HG03432 (cell line): ENCODE measurements at regions not wholly inside any gene's neighbourhood (a gene's known extent, or its start where the extent isn't known, plus 50 kb on each side); places are given as distances from the start of the nearest gene placed in this dataset.

Experiments used
- ATAC-seq: cut with Tn5 transposase; IDR thresholded peaks from one replicate; pipeline ENCODE4 v1.9.1; 2021; ENCODE audit warnings: mild to moderate bottlenecking, moderate library complexity; ENCODE audit not compliant: unreplicated experiment

DNA sequence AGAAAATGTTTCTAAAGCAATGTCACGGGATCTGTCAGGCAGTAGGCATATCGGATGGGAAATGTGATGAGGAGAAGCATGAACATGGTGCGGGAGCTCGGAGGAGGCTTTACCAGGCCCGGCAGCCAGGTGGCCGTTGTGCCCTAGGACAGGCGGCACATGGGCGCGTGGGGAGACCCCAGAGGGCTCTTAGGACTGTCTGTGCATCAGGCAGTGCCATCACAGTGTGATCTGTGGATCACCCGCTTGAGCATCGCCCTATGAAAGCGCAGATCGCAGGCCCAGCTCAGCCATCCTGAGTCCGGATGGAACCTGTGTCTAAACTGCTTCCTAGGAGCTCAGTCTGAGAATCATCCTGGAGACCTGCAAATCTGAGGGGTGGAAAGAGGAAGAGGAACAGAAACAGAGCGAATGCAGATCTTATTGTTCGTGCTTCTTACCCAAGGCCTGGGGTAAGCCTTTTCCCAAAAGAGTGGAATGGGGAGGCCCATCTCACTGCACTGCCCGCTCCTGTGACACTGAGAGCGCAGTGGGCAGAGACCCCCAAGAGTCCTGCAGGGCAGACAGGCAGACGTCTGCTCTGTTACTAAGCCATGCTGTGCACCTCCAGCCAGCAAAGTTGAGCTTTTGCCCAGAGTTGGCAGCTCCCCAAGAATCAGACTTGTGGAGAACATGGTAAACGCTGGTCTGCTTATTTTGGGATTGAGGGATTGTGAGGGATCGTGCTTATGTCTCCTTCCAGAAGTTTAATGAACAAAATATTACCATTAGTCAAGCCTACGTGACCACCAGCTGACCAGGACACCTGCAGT lies 251.0 kb downstream of the RHOU start:
- ATAC-seq: no peak

DNA sequence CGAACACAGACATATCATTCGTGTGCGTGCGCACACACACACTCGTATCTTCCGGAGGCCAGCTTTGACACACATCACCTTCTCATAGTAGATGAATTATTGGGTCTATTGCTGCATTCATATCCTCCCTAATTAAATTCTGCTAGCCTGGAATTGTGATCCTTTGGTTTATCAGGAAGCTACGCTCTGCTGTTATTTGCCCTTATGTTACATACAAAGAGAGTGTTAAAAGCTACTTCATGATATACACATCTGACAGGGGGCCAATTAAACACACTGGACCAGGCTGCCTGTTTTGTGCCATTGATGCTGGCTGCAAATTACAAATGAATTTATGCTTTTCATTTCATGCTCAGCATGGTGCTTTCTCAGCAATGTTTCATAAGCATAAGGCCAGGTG lies 252.0 kb downstream of the RHOU start:
- ATAC-seq: no peak

GRCh38 chr1:228987736-228988506 lies 252.6 kb downstream of the RHOU start:
- no peak for ATAC-seq

DNA sequence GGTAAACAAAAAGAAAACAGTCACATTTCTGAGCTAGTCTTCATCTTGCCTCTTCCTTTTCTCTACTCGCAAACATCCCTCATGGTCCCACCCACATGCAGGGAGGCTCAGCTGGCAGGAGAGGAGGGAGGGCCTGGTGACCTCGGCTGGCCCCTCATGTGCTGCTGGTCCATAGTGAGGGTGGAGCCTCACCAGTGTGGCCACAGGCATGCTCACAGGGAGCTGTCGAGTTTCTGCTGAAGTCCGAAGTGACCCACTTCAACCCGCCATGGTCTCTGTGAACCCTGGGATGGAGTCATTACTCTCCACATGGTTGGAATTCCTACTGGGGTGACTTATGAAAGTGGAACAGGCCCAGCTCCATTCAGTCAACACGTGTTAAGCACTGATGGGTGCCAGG lies 253.4 kb downstream of the RHOU start:
- ATAC-seq: no peak

DNA sequence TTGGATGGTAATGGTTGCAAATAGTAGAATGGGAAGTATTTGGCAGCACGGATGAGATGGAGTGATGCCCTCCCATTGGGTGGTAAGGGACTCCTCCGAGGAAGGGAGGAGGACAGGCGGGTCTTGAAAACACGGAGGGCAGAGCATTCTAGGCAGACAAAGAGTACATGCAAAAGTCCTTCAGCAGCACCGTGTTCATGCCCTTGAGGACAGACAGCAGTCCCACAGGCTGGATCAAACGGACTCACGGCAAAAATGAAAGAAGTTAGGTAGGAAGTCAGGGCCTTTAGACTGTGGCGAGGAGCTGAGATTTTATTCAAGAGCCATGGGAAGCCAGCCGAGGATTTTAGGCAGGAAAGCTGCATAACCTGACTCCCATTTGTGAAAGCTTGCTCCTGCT lies 253.9 kb downstream of the RHOU start:
- no peak for ATAC-seq

- no peak for ATAC-seq
Observed at GRCh38 chr1:228989676-228989991, 254.4 kb downstream of the RHOU start.

GRCh38 chr1:228989992-228990827 lies 254.9 kb downstream of the RHOU start:
- ATAC-seq: no peak

GRCh38 chr1:228990906-228991569 lies 255.8 kb downstream of the RHOU start:
- no peak for ATAC-seq

GRCh38 chr1:228992044-228992443 lies 256.8 kb downstream of the RHOU start:
- no peak for ATAC-seq

DNA sequence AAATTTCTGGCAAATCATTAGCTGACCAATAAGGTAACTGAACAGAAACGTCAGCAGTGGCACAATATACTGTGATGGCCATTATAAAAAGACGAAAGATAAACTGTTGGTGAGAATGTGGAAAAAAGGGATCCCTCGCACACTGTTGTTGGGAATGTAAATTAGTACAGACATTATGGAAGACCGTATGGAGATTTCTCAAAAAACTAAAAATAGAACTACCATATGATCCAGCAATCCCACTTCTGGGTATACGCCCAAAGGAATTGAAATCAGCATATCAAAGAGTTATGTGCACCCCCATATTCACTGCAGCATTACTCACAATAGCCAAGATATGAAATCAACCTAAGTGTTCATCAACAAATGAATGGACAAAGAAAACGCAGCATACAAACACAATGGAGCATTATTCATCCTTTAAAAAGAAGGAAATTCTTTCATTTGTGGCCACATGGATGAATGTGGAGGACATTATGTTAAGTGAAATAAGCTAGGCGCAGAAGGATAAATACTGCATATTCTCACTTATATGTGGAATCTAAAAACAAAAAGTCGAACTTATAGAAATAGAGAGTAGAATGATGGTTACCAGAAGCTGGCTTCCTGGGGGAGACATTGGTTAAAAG lies 257.7 kb downstream of the RHOU start:
- ATAC-seq: no peak

DNA sequence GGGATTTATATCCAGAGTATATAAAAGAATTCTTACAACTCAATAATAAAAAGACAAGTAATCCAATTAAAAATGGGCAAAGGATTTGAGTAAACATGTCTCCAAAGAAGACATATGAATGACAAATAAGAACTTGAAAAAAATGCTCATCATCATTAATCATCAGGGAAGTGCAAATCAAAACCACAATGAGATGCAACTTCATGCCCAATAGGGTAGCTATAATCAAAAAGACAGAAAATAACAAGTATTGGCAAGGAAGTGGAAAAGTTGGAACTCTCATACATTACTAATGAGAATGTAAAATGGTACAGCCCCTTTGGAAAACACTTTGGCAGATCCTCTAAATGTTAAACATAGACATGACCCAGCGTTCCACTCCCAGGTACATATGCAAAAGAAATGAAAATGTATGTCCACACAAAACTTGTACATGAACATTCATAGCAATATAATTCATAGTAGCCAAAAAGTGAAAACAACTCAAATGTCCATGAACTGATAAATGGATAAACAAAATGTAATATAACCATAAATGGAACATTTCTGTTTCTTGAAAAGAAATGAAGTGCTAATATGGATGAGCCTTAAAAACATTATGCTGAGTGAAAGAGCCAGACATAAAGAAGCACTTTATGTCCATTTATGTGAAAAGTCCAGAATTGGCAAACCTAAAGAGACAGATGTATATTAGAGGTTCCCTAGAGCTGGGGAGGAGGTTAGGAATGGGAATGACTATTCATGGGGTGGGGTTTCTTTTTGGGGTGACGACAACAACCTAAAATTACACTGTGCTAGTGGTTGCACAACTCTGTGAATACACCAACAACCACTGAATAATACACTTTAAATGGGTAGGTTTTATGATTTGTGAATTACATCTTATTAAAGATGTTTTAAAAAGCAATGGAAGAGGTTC lies 259.7 kb downstream of the RHOU start:
- no peak for ATAC-seq

DNA sequence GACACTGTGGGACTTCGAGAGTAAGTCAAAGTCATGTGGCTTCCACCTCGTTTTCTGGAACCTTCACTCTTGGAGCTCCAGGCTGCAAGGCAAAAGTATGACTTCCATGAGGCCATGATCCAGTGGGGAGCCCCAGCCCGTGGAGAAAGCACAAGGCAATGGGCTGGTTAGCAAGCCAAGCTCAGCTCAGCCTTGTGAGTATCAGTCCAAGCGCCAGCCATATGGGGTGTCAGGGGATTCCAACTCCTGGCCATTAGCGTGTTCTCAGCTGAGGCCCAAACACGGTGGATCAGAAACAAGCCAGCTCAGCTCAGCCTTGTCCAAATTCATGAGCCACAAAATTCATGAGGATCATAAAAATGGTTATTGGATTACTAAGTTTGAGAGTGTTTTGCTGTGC lies 261.0 kb downstream of the RHOU start:
- no peak for ATAC-seq

GRCh38 chr1:228997721-228998144 lies 262.5 kb downstream of the RHOU start:
- no peak for ATAC-seq

- ATAC-seq: no peak
Observed at GRCh38 chr1:228998179-228998578, 262.9 kb downstream of the RHOU start.

DNA sequence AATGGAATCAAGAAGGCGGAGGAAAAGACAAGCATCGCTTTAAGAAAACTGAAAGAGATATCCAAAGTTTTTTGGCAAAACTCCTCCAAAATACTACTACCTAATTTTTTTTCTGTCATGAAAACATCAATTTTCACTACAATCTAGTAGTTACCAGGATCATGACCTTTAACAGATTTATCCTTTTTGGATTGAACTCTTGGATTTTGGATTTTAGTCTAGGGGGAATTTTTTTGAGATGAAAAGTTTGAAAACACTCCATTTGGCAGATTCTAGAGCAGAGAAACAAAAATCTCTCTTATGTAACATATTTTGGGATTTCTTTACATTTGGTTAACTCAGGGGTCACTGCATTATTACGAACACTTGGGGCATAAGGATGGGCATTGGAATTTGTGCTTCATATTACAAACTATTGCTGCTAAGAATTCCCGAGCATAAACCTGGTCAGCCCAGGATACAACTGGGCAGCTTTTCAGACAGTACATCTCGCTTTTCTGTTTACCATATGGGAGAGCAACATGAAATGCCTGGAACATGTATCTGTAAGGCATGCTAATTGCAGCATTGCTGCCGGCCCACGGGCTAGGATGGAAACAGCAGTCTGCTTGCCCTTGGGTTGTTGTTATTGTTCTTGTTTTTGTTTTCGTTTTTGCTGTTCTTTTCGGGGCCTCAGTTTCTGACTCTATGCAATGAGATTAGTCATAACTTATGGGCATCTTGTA lies 264.3 kb downstream of the RHOU start:
- no peak for ATAC-seq

GRCh38 chr1:229000187-229000586 lies 264.9 kb downstream of the RHOU start:
- no peak for ATAC-seq

- ATAC-seq: no peak
Observed at GRCh38 chr1:229001467-229002011, 266.3 kb downstream of the RHOU start.

- no peak for ATAC-seq
Observed at GRCh38 chr1:229002037-229002436, 266.8 kb downstream of the RHOU start.
